ENCODE measurements at regions not wholly inside any gene's neighbourhood (a gene's known extent, or its start where the extent isn't known, plus 50 kb on each side); places are given as distances from the start of the nearest gene placed in this dataset.

DNA sequence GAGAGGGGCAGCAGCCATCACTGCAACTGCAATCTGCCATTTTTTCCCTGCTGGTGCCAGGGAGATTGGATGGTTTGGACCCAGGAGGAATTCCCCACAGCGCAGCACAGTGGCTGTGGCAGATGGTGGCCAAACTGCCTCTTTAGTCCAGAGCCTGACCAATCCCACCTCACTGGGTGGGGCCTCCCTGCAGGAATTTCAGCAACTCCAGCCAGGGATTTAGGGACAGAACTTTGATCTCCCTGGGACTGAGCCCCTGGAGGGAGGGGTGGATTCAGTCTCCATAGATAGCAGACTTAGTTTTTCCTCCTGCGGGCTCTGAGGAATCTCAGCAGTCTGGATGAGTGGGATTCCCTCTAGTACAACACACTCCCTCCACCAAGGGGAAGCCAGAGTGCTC, 179.7 kb upstream of the WDR11 start:
- Mint-ChIP-seq H3K27ac (no peak overlapping the region), H3K4me3 (no peak overlapping the region), H3K4me1 (ENCODE audit: low read depth) (no peaks in the 10 kb centered on the region), H3K27me3 (no peaks in the 10 kb centered on the region), H3K9me3 (peaks cover 11% of the 10 kb centered on the region), H3K36me3 (no peaks in the 10 kb centered on the region)
- CTCF ChIA-PET: no interaction called here
- POLR2A ChIA-PET: no interaction called here
- no peak for DNase-seq
- intact Hi-C loops (cut with micrococcal nuclease): no loop called here

DNA sequence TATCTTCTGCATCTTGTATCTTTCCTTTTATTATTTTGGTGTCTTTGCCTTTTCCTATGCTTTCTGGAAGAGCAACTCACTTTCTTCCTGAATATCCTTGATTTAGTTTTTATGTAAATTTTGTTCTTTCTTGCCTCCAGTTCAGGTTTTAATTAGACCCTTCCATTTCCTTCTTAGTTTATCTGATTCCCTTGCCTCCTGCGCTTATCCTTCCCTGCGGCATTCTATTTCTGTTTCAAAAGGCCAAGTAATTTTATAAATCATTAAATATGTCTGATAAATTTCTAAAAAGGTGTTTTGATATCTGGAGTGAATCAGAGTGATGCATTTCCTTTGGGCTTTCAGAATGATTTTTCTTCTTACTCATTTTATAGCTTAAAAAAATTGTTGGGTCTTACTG, 167.7 kb upstream of the WDR11 start:
- Mint-ChIP-seq H3K27ac (no peak overlapping the region), H3K4me3 (no peak overlapping the region), H3K36me3 (no peaks in the 10 kb centered on the region), H3K27me3 (no peaks in the 10 kb centered on the region), H3K4me1 (ENCODE audit: low read depth) (no peaks in the 10 kb centered on the region), H3K9me3 (peaks cover under 1% of the 10 kb centered on the region)
- POLR2A ChIA-PET: no interaction called here
- intact Hi-C loops (cut with micrococcal nuclease): no loop called here
- DNase-seq: no peak
- CTCF ChIA-PET: no interaction called here

DNA sequence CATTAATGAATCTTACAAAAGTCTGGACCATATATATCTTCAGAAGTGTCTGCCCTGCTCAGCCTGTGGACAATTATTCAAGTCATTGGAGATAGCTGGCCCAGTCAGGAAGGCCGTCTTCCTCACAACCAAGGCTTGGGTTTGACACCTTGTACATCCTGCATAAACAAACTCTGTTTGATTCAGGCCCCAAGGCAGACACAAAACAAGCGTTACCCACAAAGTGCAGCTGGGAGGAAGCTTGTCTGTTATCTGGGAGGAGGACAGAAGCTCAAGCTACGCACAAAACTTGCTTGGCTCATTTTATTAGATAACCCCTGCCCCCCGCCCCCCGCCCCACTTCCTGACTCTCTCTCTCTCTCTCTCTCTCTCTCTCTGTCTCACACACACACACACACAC, 166.9 kb upstream of the WDR11 start:
- DNase-seq: no peak
- ChIA-PET CTCF (interaction anchor here (0.6 kb wide), 1 partner anchor 147 kb away, joined by 3 read pairs; no protein-coding TSS in a partner anchor), POLR2A (no interaction called here)
- H3K4me1 Mint-ChIP-seq (ENCODE audit: low read depth): no peaks in the 10 kb centered on the region
- no peak overlapping the region for H3K27ac Mint-ChIP-seq
- intact Hi-C loops (cut with micrococcal nuclease): no loop called here
- H3K27me3 Mint-ChIP-seq: no peaks in the 10 kb centered on the region
- no peaks in the 10 kb centered on the region for H3K36me3 Mint-ChIP-seq
- no peak overlapping the region for H3K4me3 Mint-ChIP-seq
- H3K9me3 Mint-ChIP-seq: no peaks in the 10 kb centered on the region

DNA sequence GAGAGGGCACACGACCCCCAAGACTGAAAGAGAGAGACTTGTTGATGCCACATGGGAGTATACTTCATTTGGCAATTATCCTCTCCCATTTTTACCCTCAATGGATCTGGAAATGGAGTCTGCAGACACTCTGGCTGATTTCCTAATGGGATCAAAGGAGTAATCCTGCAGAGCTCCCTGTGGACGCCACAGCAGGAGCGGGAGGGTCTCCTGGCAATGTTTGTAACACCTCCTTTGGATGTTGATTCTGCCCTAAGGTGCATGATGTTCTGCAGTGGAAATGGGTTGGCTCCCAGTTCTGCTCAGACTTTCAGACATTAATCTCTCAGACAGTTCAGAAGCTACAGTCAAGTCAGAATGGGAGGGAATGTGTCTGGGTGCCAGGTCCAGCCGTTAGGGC, 166.0 kb upstream of the WDR11 start:
- ChIA-PET CTCF (no interaction called here), POLR2A (no interaction called here)
- Mint-ChIP-seq H3K36me3 (no peaks in the 10 kb centered on the region), H3K27ac (no peak overlapping the region), H3K4me3 (no peak overlapping the region), H3K9me3 (no peaks in the 10 kb centered on the region), H3K4me1 (ENCODE audit: low read depth) (no peaks in the 10 kb centered on the region), H3K27me3 (no peaks in the 10 kb centered on the region)
- DNase-seq: no peak
- intact Hi-C loops (cut with micrococcal nuclease): no loop called here

DNA sequence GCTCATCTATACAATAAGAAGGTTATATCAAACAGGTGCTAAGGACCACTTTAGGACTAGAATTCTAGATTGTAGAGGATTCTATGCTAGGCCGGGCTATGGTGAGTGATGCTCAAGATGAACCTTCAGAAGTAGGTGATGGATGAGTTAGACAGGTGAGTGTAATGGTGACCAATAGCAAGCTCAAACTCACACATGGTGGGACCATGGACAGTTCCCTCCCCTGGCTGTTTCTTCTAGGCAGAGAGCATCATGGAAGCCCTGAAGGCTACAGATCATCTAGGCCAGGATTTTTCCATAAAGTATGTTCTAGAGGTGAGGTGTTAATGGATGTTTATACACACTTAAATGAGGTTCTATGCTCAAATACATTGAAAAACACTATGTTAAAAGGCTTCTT, 162.2 kb upstream of the WDR11 start:
- H3K9me3 Mint-ChIP-seq: no peaks in the 10 kb centered on the region
- ChIA-PET CTCF (no interaction called here), POLR2A (no interaction called here)
- no peak overlapping the region for H3K4me3 Mint-ChIP-seq
- H3K27ac Mint-ChIP-seq: no peak overlapping the region
- no peaks in the 10 kb centered on the region for H3K36me3 Mint-ChIP-seq
- peaks cover 3% of the 10 kb centered on the region for H3K4me1 Mint-ChIP-seq (ENCODE audit: low read depth)
- no peaks in the 10 kb centered on the region for H3K27me3 Mint-ChIP-seq
- intact Hi-C loops (cut with micrococcal nuclease): no loop called here
- no peak for DNase-seq

DNA sequence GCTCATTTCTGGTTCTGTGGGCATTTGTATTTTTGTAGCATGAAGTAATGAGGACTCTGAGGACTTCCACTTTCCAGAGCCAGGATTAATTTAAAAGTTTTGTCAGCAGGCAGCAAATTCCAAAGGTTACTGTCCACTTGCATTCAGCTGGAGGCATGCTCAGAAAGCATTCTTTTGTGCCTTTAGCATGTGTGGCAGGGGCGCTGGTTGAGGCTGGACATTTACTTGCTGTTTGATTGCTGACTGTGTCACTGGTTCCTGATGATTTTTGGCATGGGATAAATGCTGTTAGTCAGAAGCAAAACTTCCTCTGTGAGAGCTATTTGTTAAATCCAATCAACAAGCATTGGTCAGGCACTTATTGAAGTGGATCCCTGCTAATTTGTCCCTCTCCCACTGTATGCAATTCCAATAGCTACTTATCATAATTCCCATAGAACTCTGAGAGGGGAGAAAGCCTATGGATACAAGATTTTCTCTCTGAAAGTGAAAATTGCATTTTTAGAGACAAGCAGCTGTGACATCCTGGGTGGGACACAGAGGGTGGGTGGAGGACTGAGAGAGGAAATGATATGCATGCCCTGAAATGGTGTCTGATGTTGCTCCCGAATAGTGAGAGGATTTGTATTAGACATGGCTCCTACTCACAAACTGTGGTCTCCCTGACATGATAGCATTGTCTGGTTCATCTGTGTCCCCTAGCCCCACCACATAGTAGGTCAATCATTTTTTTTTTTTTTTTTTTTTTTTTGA, 161.2 kb upstream of the WDR11 start:
- H3K27ac Mint-ChIP-seq: no peak overlapping the region
- no peak for DNase-seq
- no peaks in the 10 kb centered on the region for H3K9me3 Mint-ChIP-seq
- no peaks in the 10 kb centered on the region for H3K36me3 Mint-ChIP-seq
- ChIA-PET POLR2A (no interaction called here), CTCF (interaction anchor here (0.6 kb wide), 1 partner anchor 110 kb away, joined by 3 read pairs; no protein-coding TSS in a partner anchor)
- H3K27me3 Mint-ChIP-seq: no peaks in the 10 kb centered on the region
- peaks cover 3% of the 10 kb centered on the region for H3K4me1 Mint-ChIP-seq (ENCODE audit: low read depth)
- intact Hi-C loops (cut with micrococcal nuclease): no loop called here
- no peak overlapping the region for H3K4me3 Mint-ChIP-seq

DNA sequence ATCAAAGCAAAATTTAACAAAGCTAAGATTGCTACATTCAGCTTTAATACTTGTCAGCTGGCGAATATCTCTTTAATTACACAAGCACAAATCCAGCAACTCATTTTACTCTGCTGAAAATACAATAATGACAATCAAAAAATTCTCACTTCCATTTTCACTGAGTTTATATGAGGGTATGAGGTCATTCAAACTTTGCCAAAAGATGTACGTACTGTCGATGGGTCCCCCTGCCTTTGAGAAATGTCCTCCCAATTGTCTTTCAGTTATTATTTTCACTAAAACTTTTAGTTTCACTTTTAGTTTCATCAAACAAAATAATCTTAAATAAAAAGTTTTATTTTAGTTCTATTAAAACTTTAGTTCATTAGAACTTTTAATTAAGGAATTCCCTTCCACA, 159.5 kb upstream of the WDR11 start:
- H3K4me1 Mint-ChIP-seq (ENCODE audit: low read depth): peaks cover 3% of the 10 kb centered on the region
- no peaks in the 10 kb centered on the region for H3K9me3 Mint-ChIP-seq
- CTCF ChIA-PET: no interaction called here
- H3K27ac Mint-ChIP-seq: no peak overlapping the region
- no peak overlapping the region for H3K4me3 Mint-ChIP-seq
- no peaks in the 10 kb centered on the region for H3K27me3 Mint-ChIP-seq
- intact Hi-C loops (cut with micrococcal nuclease): no loop called here
- DNase-seq: no peak
- no peaks in the 10 kb centered on the region for H3K36me3 Mint-ChIP-seq
- POLR2A ChIA-PET: no interaction called here

DNA sequence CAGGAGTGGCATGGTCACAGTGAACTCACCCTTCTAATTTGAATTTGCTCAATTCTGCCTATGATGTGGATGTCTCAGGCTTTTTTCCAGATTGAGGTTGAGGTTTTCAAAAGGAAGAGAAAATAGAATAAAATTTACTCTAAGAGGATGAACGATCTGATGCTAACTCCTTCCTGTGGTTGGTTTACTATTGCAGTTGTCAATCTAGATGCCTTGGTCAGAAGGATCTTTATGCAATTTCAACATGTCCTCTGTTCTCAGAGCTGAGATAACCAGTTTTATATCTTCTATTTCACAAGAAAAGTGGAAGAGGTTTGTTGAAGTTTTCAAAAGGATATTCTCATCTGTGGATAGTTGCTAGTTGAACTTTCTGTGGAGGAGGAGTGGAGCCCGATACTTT, 150.7 kb upstream of the WDR11 start:
- Mint-ChIP-seq H3K27me3 (no peaks in the 10 kb centered on the region), H3K9me3 (peaks cover 21% of the 10 kb centered on the region), H3K36me3 (peaks cover 2% of the 10 kb centered on the region), H3K27ac (no peak overlapping the region), H3K4me3 (no peak overlapping the region), H3K4me1 (ENCODE audit: low read depth) (no peaks in the 10 kb centered on the region)
- intact Hi-C loops (cut with micrococcal nuclease): no loop called here
- ChIA-PET CTCF (no interaction called here), POLR2A (no interaction called here)
- no peak for DNase-seq

DNA sequence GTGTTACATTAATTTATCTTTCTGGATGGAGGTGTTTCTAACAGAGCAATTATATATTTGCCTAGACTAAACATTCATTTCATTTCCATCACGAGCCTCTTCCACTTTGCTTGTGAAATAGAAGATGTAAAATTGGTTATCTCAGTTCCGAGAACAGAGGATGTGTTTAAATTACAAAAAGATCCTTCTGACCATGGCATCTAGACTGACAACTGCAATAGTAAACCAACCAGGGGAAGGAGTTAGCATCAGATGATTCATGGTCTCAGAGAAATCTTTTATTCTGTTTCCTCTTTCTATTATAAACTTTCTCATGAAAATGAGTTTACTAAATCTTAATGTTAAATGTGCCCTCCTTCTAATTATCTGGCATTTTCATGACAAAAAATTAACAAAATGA, 149.8 kb upstream of the WDR11 start:
- Mint-ChIP-seq H3K9me3 (peaks cover 21% of the 10 kb centered on the region), H3K4me1 (ENCODE audit: low read depth) (no peaks in the 10 kb centered on the region), H3K27me3 (no peaks in the 10 kb centered on the region), H3K36me3 (peaks cover 2% of the 10 kb centered on the region), H3K27ac (no peak overlapping the region), H3K4me3 (no peak overlapping the region)
- POLR2A ChIA-PET: no interaction called here
- intact Hi-C loops (cut with micrococcal nuclease): no loop called here
- DNase-seq: no peak
- CTCF ChIA-PET: no interaction called here

DNA sequence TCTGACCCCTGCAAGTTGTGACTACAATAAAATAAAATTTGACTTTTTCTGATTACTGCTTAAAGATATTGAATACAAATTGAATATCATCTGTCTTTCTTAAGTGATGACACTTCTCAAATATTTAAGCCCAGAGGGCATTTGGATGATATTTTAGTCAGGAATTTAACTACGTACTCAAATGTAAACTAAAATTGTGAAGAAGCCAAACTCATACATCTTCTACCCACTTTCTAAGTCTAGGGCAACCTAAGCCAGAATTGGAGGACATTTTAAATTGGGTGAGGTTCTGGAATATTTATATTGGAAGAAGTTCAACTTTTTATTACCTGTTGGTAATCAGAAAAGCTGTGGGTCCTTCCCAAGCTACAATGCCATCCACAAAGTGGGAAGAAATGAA, 149.1 kb upstream of the WDR11 start:
- CTCF ChIA-PET: no interaction called here
- no peaks in the 10 kb centered on the region for H3K4me1 Mint-ChIP-seq (ENCODE audit: low read depth)
- intact Hi-C loops (cut with micrococcal nuclease): no loop called here

DNA sequence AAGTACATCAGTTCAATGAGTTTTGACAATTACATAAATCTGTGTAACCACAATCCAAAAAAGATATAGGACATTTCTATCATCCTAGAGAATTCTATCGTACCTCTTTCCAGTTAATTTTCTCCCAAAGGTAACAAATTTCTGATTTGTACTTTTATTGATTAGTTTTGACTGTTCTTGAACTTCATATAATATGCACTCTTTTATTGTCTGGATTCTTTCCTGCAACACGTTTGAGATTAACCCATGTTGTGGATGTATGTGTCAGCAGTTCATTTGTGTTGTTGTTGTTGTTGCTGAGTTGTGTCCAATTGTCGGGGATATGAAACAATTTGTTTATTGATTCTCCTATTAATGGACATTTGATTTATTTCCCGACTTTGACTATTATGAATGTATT, 145.9 kb upstream of the WDR11 start:
- no peaks in the 10 kb centered on the region for H3K36me3 Mint-ChIP-seq
- H3K27me3 Mint-ChIP-seq: no peaks in the 10 kb centered on the region
- H3K27ac Mint-ChIP-seq: no peak overlapping the region
- DNase-seq: no peak
- intact Hi-C loops (cut with micrococcal nuclease): no loop called here
- ChIA-PET POLR2A (no interaction called here), CTCF (no interaction called here)
- no peaks in the 10 kb centered on the region for H3K4me1 Mint-ChIP-seq (ENCODE audit: low read depth)
- peaks cover under 1% of the 10 kb centered on the region for H3K9me3 Mint-ChIP-seq
- H3K4me3 Mint-ChIP-seq: no peak overlapping the region

More for the DNA sequence above, 149.1 kb upstream of the WDR11 start:
- Mint-ChIP-seq H3K27me3 (no peaks in the 10 kb centered on the region), H3K27ac (no peak overlapping the region), H3K4me3 (no peak overlapping the region), H3K9me3 (peaks cover 21% of the 10 kb centered on the region), H3K36me3 (peaks cover 2% of the 10 kb centered on the region)
- no peak for DNase-seq
- POLR2A ChIA-PET: no interaction called here

DNA sequence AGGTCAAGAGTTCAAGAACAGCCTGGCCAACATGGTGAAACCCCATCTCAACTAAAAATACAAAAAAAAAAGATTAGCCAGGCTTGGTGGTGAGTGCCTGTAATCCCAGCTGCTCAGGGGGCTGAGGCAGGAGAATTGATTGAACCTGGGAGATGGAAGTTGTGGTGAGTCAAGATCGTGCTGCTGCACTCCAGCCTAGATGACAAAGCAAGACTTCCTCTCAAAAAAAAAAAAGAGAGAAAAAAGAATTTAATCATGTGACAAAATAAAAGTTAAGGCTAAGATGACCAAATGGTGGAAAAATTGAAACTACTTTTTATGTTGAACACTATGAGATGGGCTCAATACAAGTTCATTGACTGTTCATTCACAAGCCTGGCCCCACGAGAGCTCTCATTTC, 141.1 kb upstream of the WDR11 start:
- no peaks in the 10 kb centered on the region for H3K4me1 Mint-ChIP-seq (ENCODE audit: low read depth)
- H3K9me3 Mint-ChIP-seq: no peaks in the 10 kb centered on the region
- intact Hi-C loops (cut with micrococcal nuclease): no loop called here
- no peaks in the 10 kb centered on the region for H3K36me3 Mint-ChIP-seq
- H3K4me3 Mint-ChIP-seq: no peak overlapping the region
- POLR2A ChIA-PET: no interaction called here
- no peak overlapping the region for H3K27ac Mint-ChIP-seq
- DNase-seq: no peak
- H3K27me3 Mint-ChIP-seq: no peaks in the 10 kb centered on the region
- CTCF ChIA-PET: no interaction called here

DNA sequence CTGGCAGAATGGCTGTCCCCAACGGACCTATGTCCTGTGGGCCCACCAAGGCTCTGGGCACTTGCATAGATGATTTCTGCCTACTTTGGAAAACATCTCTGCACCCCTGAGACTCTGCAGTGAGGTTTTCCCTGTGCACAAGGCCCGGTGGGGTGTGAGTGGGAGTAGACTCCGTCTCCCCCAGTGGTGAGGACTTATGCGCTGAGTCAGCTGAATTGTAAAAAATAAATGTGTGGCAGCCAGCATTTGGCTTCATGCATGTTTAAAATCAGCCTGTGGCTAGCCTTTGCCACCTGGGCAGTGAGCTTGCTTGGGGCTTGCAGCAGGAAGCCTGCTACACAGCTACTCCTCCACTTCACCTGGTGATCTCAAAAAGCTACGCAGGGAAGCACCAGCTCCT, 139.3 kb upstream of the WDR11 start:
- Mint-ChIP-seq H3K4me1 (ENCODE audit: low read depth) (no peaks in the 10 kb centered on the region), H3K27ac (no peak overlapping the region)
- POLR2A ChIA-PET: no interaction called here

More for the DNA sequence above, 139.3 kb upstream of the WDR11 start:
- Mint-ChIP-seq H3K27me3 (no peaks in the 10 kb centered on the region), H3K4me3 (no peak overlapping the region), H3K36me3 (no peaks in the 10 kb centered on the region), H3K9me3 (no peaks in the 10 kb centered on the region)
- intact Hi-C loops (cut with micrococcal nuclease): no loop called here
- CTCF ChIA-PET: no interaction called here
- DNase-seq: no peak
